Stimulated activated CD4-positive, alpha-beta T cell treated with anti-CD3 and anti-CD28 coated beads, Interleukin-1b, Interleukin-23, amount 100 ng/mL, for 48 hours (primary cell): ENCODE measurements at regions not wholly inside any gene's neighbourhood (a gene's known extent, or its start where the extent isn't known, plus 50 kb on each side); places are given as distances from the start of the nearest gene placed in this dataset.
"Not testable (repeated sequence)": the region's sequence is repeated elsewhere in the genome, so short reads cannot be mapped to it uniquely, and the experiment has no call there.

Source experiments
- DNase-seq: peaks from one replicate; pipeline ENCODE4 v3.0.0-alpha.2; 2020

DNA sequence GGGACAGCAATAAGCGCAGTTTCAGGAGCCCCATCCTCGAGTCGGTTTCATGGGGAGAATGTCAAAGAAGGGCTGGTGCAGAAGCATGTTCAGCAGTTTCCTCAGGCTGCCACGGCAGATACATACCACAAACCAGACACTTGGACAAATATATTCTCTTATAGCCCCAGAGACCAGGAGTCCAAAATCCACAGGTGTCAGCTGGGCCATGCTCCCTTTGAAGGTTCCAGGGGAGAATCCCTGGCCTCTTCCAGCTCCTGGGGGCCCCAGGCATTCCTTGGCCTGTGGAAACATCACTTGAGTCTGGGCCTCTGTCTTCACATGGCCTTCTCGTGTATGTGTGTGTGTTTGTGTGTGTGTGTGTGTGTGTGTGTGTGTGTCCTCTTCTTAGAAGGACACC is 164.1 kb downstream of the UQCRFS1 start:
- DNase-seq, result no peak

DNA sequence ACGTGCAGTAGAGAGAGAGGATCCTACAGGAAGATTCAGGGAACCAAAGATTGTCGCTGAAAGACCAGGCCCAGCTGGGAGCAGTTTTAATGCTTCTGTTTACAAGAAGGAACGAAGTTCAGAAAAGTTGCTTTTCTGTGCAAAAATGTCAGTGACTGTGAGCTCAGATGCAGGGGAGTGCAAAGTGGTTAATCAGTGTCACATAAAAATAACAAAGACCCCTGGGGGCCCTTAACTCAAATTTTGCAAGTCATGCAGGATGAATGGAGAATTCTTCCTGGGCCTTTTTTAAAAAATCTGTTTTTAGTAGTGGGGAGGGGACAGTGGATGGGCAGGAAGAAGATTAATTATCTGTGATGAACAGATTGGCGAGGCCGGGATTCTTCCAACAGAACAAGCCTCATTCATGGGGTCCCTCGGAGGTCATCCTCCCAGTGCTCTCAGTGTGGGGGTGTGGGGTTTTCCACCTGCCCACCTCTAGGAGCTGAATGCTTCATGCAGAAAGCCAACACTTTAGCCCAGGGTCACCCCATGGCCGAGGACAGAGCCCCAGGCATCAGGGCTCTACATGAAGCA is 167.2 kb downstream of the UQCRFS1 start:
- no peak for DNase-seq

DNA sequence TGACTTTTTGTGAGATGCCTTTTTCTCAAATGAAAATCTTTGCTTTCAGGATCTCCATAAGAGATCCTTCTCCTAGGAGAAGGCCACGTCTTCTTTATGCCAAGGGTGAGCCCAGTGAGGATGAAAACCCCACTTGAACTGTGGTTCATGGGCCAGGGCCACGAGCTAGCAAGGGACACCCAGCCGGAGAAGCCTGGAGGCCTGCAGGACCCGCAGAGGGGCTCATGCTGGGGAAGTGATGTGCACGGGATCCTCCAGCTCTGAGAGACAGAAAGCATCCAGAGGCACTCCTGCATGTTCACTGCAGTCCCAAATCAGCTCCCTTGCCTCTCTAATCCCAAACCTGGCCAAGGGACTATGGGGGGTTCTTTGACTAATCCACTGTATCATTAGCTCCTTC is 168.9 kb downstream of the UQCRFS1 start:
- no peak for DNase-seq

DNA sequence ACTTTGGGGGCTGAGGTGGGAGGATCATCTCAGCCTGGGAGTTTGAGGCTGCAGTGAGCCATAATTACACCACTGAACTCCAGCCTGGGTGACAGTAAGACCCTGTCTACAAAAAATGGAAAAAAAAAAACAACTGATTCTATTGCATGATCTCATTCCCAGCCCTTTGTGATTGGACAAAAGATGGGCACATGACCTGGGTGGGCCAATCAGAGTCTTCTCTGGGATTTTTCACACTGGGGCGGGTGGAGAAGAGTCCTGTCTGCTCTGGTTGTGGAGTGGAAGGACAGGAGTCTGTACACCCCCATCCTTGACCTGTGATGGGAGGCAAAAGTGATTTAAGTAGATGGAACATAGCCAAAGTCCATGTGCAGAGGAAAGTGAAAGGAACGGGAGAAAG is 170.5 kb downstream of the UQCRFS1 start:
- no peak for DNase-seq

DNA sequence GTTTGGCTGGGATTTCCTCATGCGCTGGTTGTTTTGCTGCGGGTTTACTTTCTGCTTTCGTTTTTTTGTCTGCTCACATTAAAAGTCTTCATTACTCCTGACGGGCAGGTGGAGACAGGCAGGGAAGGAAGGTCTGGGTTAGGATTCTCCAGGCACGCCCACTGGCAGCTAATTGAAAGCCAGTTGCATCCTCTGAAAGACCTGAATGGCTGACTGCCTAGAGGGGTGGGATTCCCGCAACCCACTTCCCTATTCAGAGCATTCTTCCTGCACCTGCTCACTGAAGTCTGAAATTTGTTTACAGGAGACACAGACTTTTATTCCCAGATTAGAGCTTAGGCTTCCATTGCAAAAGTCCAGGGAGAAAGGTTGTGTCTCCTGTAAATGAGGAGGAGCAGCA is 172.0 kb downstream of the UQCRFS1 start:
- DNase-seq, result no peak

DNA sequence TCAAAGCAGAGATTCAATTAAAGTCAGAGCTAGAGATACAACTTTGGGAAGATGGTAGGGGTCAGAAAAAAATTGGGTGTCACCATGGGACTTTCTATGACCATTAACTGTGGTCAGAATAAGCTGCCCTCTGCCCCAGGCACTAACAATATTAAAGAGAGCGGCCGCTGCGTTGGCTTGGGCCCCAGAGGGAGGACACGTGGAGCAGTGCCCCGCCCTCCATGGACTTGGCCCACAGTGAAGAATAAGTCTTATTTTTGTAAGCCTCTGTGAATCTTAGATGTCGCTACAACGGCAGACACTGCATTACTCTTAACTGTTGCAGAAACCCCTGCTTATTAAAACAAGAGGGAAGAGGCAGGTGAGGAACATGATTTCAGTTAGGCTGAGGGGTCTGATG is 172.7 kb downstream of the UQCRFS1 start:
- no peak for DNase-seq

DNA sequence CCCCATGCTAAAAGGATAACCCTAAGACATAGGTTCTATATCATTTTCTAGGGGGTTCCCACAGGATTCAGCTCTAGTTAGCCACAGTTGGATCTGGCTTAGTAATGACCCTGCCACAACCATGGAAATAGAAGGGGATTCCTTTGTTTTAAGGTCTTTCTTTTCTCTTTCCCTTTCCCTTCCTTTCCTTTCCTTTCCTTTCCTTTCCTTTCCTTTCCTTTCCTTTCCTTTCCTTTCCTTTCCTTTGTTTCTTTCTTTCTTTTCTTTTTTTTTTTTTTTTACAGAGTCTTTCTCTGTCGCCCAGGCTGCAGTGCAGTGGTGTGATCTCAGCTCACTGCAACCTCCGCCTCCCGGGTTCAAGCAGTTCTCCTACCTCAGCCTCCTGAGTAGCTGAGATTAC is 173.9 kb downstream of the UQCRFS1 start:
- DNase-seq, result not testable (repeated sequence)

DNA sequence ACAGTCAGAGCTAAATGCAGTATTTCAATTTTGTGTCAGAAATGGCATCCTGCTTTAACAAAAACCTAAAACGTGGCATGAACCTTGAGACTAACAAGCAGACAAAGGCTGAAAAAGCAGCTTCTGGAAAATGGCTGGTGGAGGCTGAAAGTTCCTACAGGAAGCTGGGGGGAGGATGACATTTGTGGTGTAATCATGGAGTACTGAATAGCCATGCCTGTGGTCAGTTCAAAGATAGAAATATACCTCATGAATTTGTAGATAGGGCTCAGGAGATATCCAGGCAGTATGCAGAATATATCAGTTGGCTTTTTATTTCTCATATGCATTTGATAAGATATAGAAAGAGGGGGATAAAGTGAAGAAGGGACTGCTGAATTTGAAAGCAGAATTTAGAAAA is 181.7 kb downstream of the UQCRFS1 start:
- DNase-seq, result no peak

DNA sequence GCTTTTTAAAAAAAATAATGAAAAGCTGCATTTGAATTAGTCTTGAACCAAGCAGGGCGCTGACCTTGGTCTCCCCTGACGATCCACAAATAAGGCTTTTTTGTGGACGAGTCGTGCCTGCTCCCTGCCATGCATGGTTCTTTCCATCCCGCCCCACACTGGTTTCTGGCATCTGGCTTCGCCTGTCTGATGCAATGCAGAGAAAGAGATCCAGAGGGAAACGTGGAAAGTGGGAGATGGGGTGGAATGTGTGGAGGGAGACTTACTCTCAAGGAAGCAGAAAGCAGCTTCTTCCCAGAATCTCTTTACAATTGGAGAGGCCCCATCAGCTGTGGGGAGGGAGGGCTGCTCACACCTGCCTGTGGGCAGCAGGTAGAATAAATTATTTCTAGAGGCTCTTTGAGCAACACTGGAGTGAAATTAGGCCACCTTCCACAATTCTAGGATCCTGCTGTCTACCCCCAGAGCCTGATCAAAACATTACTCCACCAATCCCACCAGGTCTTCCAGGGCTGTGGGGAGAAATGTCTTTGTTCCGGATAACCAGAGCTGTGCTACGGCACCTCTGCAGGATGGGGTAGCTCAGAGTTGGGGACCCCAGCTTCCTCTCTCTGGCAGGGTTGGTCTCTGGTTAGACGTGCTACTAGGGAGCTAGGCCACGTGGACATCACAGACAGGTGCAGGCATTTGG is 183.5 kb downstream of the UQCRFS1 start:
- DNase-seq, result no peak

DNA sequence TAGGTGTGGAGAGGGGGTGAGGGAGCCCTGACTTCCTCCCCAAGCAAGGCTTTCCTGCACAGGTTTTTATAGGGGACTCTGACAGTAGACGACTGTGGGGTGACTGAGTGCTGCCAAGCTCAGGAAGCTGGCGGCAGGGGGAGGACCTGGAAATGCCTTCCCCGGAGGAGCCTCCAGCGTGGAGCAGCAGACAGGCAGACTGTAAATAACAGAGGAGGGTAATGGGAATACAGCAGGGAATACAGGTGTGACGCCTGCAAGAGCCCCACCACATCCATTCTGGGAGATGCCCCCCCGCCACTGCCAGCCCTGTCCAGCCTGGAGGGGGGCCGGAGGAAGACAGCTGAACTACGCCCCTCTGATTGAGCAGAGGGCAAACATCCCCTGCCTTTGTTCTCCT is 190.4 kb downstream of the UQCRFS1 start:
- DNase-seq, result no peak

DNA sequence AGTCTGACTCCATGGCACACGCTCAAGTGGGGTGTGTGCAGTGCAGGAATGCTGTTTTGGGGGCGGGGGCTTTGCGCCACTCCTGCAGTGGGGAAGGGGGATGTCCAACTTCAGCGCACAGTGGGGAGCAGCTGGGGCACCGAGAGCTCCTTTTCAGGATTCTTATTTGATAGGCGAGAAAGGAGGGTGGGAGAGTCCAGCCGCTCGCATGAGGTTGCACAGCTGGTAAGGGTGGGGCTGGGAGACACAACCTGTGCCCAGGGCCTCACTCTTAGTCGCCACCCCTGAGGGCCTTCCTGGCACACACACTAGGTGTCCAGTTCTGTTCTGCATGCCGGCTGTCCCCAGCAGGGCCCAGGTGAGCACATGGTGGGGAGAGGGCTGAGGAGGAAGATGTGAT is 190.8 kb downstream of the UQCRFS1 start:
- DNase-seq, result no peak

DNA sequence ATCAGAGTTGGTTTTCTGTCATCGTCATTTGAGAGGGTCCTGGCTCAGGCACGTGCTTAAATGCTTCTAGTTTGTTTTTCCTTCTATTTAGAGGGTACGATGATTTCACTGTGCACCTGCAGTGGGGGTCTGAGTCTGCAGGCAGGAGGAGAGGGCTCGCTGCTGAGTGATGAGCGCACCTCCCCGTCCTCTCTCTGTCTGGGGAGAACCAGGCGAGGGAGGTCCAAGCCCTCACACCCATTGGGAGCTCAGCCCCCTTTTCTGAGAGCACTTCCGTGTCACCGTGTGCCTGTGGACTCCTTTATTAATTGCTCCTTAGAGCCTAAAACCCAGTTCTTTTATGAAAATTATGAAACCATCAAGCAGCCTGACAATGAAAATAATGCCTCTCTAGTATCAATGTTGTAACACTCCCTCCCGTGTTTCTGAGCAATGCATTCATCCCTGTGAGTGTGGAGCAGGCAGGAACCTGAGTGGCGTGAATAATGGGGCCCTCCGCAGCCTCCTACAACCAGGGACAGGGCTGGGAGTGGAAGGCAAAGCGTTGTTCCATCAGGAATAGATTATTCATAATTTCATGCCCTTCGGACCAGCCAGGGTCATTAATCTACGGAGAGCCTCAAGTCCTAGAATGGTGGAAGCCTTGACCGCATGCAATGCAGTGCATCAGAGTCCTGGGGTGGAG is 191.6 kb downstream of the UQCRFS1 start:
- no peak for DNase-seq

DNA sequence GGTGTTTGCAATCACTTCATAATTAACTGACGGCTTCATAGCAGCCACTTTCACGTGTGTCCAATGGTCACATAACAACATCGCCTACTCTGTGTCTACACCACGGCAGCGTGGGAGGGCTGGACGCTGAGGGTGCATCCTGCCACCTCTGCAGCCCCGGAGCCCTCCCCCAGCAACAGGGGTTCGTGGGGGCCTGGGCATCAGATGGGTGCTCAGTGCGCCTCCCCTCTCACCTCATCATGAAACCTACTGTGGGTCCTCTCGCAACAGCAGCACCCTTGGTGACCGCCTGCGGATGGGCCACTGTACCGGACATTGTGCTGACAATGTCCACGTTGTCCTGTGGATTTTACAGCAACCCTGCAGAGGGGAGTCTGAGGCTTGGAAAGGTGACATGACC is 193.5 kb downstream of the UQCRFS1 start:
- no peak for DNase-seq

DNA sequence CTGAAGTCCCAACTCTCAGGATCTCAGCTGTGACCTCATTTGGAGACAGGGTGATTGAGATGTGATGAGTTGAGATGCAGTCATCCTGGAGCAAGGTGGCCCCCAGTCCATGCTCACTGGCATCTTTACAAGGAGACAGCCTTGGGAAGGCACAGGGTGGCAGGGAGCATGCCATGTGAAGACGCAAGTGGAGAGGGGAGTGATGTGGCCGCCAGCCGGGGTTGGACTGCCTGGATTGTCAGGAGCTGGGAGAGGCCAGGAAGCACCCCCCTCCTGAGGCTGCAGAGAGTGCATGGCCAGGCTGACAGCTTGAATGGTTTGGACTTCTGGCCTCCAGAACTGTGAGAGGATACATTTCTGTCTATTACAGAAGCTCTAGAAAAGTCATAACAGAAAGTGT is 194.4 kb downstream of the UQCRFS1 start:
- no peak for DNase-seq

DNA sequence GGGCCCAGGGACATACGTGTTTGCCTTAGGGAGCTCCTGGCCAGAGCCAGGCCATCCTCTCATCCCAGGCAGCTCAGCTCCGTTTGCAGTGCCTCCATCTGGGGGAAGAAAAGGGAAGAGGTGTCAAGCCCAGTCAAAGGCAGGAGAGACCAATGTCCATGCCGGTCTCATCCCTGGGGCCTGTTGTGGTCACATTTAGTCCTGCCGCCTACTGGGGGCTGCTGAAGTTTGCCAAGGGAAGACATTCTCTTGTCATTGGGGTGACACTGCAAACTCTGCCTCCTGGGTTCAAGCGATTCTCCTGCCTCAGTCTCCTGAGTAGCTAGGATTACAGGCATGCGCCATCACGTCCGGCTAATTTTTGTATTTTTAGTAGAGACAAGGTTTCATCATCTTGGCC is 195.2 kb downstream of the UQCRFS1 start:
- no peak for DNase-seq

DNA sequence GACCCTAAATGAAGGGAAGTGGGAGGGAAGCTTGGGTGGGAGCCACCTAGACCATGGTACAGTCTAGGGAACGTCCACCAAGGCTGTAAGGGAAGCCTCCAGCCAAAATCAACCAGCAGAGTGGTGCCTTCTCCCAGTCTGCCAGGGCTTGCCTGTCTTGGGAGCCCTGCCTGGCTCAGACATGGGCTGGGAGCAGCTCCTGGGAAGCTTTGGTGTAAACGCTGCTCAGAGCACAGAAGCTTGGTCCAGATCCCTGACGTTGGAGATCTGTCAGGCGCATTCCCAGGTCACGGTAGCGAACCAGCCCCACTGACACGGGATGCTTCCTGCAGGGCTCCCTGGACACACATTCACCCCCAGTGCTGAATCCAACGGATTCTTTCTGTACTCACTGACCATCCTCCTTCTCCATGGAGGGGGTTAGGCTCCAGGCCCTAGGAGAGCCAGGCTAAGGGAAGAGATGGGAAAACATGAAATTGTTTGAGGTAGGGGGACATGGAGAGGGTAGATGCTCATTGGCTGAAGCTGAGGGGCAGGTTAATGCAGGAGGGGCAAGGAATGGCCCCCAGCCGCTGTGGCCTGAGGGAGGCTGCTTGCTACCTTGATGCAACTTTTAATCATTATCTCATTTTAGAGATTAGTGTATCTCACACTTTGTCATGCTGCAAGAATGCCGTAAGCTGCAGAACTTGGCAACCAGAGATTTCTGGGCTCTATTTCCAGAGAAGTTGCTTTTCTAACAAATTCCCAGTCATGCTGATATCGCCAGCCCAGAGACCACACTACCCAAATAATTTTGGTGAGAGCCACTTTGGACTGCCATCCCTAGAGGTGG is 195.8 kb downstream of the UQCRFS1 start:
- DNase-seq, result no peak

DNA sequence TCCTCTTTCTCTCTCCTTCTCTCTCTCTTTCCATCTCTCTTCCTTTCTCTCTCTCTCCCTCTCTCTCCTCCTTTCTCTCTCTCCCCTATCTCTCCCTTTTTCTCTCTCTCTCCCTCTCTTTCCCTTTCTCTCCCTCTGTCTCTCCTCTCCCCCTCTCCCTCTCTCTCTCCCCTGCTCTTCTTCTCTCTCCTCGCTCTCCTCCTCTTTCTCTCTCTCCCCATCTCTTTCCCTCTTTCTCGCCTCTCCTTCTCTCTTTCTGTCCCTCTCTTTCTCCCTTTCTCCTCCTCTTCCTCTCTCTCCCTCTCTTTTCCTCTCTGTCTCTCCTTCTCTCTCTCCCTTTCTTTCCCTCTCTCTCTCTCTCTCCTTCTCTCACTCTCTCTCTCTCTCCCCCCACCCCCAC is 196.6 kb downstream of the UQCRFS1 start:
- DNase-seq, result no peak

DNA sequence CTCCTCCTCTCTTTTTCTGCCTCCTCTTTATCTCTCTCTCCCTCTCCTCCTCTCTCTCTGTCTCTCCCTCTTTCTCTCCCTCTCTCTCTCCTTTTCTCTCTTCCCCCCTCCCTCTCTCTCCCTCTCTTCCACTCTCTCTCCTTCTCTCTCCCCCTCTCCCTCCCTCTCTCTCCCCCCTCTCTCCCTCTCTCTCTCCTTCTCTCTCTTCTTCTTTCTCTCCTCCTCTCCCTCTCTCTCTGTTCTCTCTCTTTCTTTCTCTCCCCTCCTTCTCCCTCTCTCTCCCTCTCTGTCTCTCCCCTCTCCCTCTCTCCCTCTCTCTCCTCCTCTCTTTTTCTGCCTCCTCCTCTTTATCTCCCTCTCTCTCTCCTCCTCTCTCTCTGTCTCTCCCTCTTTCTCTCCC is 197.4 kb downstream of the UQCRFS1 start:
- no peak for DNase-seq

DNA sequence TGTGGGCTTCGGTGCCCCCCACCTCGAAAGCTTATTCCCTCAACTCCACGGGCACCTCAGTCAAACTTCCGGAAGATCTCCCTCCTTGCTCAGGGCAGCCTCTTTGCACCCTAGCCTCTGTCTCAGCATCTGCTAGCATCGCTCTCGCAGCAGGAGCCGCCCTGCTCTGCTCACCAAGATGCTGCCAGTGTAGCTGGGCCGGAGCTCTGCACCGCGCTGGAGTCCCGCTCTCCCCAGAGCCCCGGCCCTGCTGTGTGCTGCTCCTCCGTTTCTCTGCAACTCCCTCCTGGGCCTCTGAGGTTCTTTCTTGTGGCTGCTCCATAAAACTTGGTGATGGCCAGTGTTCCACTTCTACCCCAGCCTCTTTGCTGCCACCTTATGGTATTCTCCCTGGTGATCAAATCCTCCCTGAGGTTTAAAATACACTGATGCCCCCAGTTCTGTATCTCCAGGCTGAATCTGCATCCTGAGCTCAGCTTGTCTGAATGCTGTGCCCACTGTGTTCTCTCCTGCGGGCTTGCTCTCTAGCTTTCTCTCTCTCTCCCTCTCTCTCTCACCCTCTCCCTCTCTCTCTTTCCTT is 198.0 kb downstream of the UQCRFS1 start:
- DNase-seq, result no peak

DNA sequence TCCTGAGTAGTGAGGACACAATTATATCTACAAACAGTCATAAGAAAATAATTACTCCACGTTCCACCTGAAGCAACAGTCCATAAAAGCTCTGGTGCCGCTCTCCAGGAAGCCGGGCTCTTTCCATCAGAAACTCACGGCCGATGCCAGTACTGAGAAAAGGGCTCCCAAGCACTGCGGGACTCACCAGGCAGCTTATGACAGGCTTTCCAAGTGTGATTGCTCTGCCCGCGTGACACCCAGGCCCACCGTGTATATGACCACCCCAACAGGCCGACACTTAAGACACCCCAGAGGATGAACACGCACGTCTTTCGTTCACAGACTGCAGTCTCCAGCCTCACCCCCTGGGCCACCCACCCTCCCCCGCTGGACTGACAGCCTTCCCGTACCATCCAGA is 199.0 kb downstream of the UQCRFS1 start:
- no peak for DNase-seq

DNA sequence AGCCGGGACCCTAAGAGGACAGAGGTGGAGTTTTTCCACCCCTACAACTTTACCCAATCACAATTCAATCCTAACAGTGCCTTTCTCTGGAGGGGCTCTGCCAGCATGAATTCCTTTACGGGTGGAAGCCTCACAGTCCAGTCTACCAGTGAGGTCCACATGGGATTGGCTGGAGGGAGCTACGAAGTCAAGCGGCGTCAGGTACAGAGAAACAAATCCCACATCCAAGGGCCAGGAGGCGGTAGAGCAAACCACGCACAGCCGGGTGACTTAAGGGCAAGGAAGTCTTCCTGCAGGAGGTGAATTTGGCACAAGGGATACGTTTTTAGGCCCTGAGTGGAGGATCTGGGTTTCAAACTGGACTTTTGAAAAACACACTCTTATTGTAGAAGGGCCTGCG is 199.6 kb downstream of the UQCRFS1 start:
- DNase-seq, result no peak

DNA sequence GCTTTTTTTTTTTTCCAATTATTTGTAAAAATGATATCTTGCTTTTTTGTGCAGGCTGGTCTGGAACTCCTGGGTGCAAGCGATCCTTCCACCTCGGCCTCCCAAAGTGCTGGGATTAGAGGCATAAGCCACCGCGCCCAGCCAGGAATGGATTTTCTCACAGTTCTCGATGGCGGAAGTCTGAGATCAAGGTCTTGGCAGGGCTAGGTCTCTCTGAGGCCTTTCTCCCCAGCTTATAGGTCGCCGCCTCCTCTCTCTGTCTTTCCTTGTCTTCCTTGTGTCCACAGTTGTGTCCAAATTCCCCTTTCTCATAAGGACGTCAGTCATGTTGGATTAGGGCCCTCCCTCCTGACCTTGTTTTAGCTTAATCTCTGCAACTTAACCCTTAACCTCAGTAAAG is 200.5 kb downstream of the UQCRFS1 start:
- no peak for DNase-seq

DNA sequence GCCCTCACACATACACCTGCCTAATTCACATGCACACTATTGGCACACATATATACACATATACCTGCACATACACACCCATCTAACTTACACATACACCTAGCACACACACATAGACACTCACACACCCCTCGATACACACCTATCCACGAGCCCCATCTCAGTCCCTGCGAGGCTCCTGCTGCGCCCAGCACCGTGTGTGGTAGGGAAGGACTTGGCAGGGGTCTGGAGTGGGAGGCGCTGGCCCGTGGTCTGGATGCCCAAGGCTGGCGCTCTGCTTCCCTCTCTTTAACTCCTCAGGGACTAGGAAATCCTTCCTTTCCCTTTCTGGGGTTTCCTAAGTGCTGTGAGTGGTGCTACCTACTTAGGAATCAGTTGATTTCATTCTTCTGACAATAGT is 202.7 kb downstream of the UQCRFS1 start:
- no peak for DNase-seq
